DOHH2 (cell line): ENCODE measurements at regions not wholly inside any gene's neighbourhood (a gene's known extent, or its start where the extent isn't known, plus 50 kb on each side); places are given as distances from the start of the nearest gene placed in this dataset.

Source experiments
- EZH2phosphoT487 ChIP-seq: fragments of 200-600 bp; sonication (generic); IDR thresholded peaks from 2 replicates; pipeline ENCODE4 v1.6.1; 2017; ENCODE audit warnings: borderline replicate concordance, mild to moderate bottlenecking, antibody characterized with exemption, low read length, moderate library complexity, mixed read lengths
- TF ChIP-seq, protein P1 (sequence below): fragments of 200-600 bp; sonication (generic); IDR thresholded peaks from one replicate; pipeline ENCODE4 v1.5.1; 2014; ENCODE audit warnings: antibody characterized with exemption, mild to moderate bottlenecking, low read depth, low read length; ENCODE audit not compliant: poor library complexity, severe bottlenecking

DNA sequence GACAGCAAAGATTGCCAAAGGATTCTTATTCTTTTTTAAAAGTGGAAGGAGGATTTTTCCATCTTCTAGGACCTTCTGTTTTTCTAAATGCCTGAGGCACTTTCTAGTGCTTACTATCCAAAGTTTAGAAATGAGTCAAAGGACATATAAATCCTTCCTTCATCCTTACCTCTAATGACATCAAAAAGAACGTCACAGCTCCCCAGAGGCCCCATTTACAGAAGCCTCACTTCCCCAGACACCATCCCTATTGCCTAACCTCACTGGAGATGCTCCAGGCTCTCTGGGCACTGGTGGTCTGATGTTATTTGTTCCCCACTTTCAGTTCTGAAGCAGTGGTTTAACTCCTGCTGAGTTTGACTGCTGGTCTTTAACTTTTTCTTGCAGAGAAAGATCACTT lies 504.3 kb downstream of the AGTPBP1 start:
- TF ChIP-seq, protein P1, sequence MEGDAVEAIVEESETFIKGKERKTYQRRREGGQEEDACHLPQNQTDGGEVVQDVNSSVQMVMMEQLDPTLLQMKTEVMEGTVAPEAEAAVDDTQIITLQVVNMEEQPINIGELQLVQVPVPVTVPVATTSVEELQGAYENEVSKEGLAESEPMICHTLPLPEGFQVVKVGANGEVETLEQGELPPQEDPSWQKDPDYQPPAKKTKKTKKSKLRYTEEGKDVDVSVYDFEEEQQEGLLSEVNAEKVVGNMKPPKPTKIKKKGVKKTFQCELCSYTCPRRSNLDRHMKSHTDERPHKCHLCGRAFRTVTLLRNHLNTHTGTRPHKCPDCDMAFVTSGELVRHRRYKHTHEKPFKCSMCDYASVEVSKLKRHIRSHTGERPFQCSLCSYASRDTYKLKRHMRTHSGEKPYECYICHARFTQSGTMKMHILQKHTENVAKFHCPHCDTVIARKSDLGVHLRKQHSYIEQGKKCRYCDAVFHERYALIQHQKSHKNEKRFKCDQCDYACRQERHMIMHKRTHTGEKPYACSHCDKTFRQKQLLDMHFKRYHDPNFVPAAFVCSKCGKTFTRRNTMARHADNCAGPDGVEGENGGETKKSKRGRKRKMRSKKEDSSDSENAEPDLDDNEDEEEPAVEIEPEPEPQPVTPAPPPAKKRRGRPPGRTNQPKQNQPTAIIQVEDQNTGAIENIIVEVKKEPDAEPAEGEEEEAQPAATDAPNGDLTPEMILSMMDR = no peak
- no peak for TF ChIP-seq EZH2phosphoT487
